Mesendoderm (in vitro differentiated cells): ENCODE measurements at regions not wholly inside any gene's neighbourhood (a gene's known extent, or its start where the extent isn't known, plus 50 kb on each side); places are given as distances from the start of the nearest gene placed in this dataset.

Experiments used
- DNase-seq: peaks from one replicate; pipeline ENCODE4 v3.0.0; 2013
- H2AK5ac ChIP-seq: 2 replicates; pipeline ENCODE4 v1.6.1; 2013; ENCODE audit warnings: low read length, inconsistent platforms
- H2BK120ac ChIP-seq: 2 replicates; pipeline ENCODE4 v1.6.1; 2013; ENCODE audit warnings: low read depth, mild to moderate bottlenecking, low read length, moderate library complexity, mixed read lengths
- H2BK15ac ChIP-seq: replicated peaks from 2 replicates; pipeline ENCODE4 v1.6.1; 2013; ENCODE audit warnings: low read depth, mild to moderate bottlenecking, moderate library complexity
- H2BK5ac ChIP-seq: 2 replicates; pipeline ENCODE4 v1.6.1; 2013; ENCODE audit warnings: low read length, inconsistent platforms
- H3K18ac ChIP-seq: 2 replicates; pipeline ENCODE4 v1.6.1; 2013; ENCODE audit warnings: mild to moderate bottlenecking, low read length, mixed read lengths
- H3K23ac ChIP-seq: one replicate; pipeline ENCODE4 v1.6.1; 2013; ENCODE audit warnings: low read length
- H3K27ac ChIP-seq: 2 replicates; pipeline ENCODE4 v1.5.1; 2013; ENCODE audit warnings: low read depth, mild to moderate bottlenecking, inconsistent platforms, low read length, moderate library complexity
- H3K27me3 ChIP-seq: 2 replicates; pipeline ENCODE4 v1.6.1; 2013; ENCODE audit warnings: low read length, control low read depth, mild to moderate bottlenecking, inconsistent platforms; ENCODE audit not compliant: insufficient read depth, poor library complexity
- H3K36me3 ChIP-seq: 2 replicates; pipeline ENCODE4 v1.6.1; 2013; ENCODE audit warnings: low read length, inconsistent platforms; ENCODE audit not compliant: control insufficient read depth, insufficient read depth
- H3K4ac ChIP-seq: one replicate; pipeline ENCODE4 v1.6.1; 2013; ENCODE audit warnings: low read depth, mild to moderate bottlenecking, low read length, moderate library complexity
- H3K4me1 ChIP-seq: 2 replicates; pipeline ENCODE4 v1.6.1; 2013; ENCODE audit warnings: low read depth, low read length, inconsistent platforms; ENCODE audit not compliant: control insufficient read depth
- H3K4me2 ChIP-seq: 2 replicates; pipeline ENCODE4 v1.6.1; 2013; ENCODE audit warnings: low read length
- H3K4me3 ChIP-seq: 2 replicates; pipeline ENCODE4 v1.5.1; 2013; ENCODE audit warnings: mild to moderate bottlenecking, low read length
- H3K56ac ChIP-seq: one replicate; pipeline ENCODE4 v1.6.1; 2013; ENCODE audit warnings: low read length
- H3K79me1 ChIP-seq: 2 replicates; pipeline ENCODE4 v1.6.1; 2013; ENCODE audit warnings: low read length, inconsistent platforms
- H3K79me2 ChIP-seq: 2 replicates; pipeline ENCODE4 v1.6.1; 2013; ENCODE audit warnings: mild to moderate bottlenecking, low read length; ENCODE audit not compliant: control insufficient read depth, insufficient read depth
- H3K9ac ChIP-seq: 2 replicates; pipeline ENCODE4 v1.6.1; 2013; ENCODE audit warnings: low read length, inconsistent platforms
- H4K5ac ChIP-seq: one replicate; pipeline ENCODE4 v1.6.1; 2013; ENCODE audit warnings: low read length
- H4K8ac ChIP-seq: one replicate; pipeline ENCODE4 v1.6.1; 2013; ENCODE audit warnings: low read depth, mild to moderate bottlenecking, control low read depth, low read length, moderate library complexity
- WGBS: extraction: QIAGEN DNeasy Blood & Tissue Kit; methylation state at CpG from one replicate; pipeline ENCODE4 v1.1.7; 2013; ENCODE audit warnings: low lambda C conversion rate, missing lambda C conversion rate; ENCODE audit not compliant: insufficient coverage; ENCODE audit errors: extremely low coverage; 5-methylcytosine and 5-hydroxymethylcytosine counted together

DNA sequence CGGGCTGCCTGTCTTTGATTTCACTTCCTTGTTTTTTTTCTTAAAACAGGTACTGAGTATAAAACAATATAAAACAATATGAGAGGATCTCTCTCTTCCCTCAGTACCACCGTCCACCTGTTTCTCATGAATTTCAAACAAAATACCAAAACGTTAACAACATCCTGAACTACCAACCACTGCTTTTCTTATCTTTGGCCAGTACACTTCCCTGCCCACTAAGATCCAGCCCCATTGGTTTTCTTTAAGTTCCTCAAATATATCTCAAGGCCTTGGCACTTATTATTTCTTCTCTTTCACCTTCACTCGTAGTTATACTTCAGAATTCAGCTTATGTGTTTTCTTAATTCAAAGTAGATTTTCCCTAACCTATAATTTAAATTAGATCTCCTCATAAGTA is 370.2 kb upstream of the GRIA3 start:
- H2BK15ac ChIP-seq, result no peak overlapping the region
- H2BK120ac ChIP-seq, result no peak overlapping the region
- no peak overlapping the region for H3K18ac ChIP-seq
- H3K79me2 ChIP-seq, result no peaks in the 10 kb centered on the region
- no peak overlapping the region for H3K9ac ChIP-seq
- DNase-seq, result no peak
- no peak overlapping the region for H3K4me2 ChIP-seq
- H4K5ac ChIP-seq, result no peak overlapping the region
- H2AK5ac ChIP-seq, result no peak overlapping the region
- H3K27me3 ChIP-seq, result no peaks in the 10 kb centered on the region
- no CpG with 5 or more reads among the region's 4 CpGs for WGBS
- H3K4ac ChIP-seq, result no peak overlapping the region
- no peak overlapping the region for H3K27ac ChIP-seq
- no peak overlapping the region for H3K23ac ChIP-seq
- H2BK5ac ChIP-seq, result no peak overlapping the region
- no peak overlapping the region for H3K4me3 ChIP-seq
- no peaks in the 10 kb centered on the region for H3K36me3 ChIP-seq
- no peak overlapping the region for H4K8ac ChIP-seq
- no peak overlapping the region for H3K56ac ChIP-seq
- H3K4me1 ChIP-seq, result no peaks in the 10 kb centered on the region
- H3K79me1 ChIP-seq, result no peaks in the 10 kb centered on the region

DNA sequence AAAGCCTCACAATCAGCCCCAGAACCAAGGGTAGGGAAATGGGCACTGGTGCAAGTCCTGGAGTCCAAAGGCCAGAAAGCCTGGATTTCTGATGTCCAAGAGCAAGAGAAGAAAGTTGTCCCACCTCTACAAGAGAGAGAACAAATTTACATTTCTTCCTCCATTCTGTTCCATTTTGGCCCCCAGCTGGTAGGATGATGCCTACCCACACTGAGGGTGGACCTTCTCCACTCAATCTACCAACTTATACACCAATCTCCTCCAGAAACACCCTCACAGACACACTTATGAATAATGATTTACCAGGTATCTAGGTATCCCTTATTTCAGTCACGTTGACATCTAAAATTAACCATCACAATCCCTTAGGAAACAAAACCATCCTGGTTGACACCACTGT is 367.8 kb upstream of the GRIA3 start:
- no peak overlapping the region for H3K23ac ChIP-seq

DNA sequence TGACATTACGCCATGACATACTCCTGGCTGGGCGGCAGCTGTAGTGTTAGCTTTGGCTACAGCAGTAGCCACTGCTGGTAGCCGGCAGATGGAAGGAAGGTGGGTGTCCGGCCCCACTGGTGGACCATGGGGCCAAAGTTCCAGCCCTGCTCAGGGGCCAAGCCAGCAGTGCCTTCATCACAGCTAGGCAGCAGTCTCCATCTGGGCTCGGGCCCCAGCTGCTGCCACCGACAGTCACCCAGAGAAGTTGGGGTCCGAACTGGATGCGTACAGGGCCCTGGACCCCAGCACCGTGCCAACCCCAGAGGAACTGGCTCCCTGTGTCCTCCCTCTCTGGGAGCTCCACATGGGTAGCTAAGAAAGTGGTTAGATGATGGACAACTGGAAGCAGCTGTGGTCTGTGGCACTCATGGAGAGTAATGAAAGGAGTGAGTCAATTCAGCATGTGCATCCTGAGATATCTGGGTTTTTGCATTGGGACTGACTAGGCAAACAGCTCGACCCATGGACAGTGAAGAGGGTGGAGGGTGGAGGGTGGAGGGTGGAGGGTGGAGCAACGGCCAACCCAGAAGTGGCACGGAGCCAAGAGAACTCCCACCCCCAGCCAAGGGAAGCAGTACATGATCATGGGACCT is 366.6 kb upstream of the GRIA3 start:
- Histone ChIP-seq H3K23ac (no peak overlapping the region), H2BK120ac (no peak overlapping the region), H3K56ac (no peak overlapping the region), H3K4me2 (no peak overlapping the region), H4K5ac (no peak overlapping the region), H2AK5ac (no peak overlapping the region), H2BK5ac (no peak overlapping the region), H3K4me1 (no peaks in the 10 kb centered on the region), H3K9ac (no peak overlapping the region), H3K79me2 (no peaks in the 10 kb centered on the region), H3K27me3 (no peaks in the 10 kb centered on the region), H2BK15ac (no peak overlapping the region), H3K36me3 (no peaks in the 10 kb centered on the region), H3K79me1 (no peaks in the 10 kb centered on the region), H4K8ac (no peak overlapping the region), H3K18ac (no peak overlapping the region), H3K27ac (no peak overlapping the region), H3K4me3 (no peak overlapping the region), H3K4ac (no peak overlapping the region)
- WGBS, result no CpG with 5 or more reads among the region's 12 CpGs
- DNase-seq, result no peak

More for the DNA sequence above, 367.8 kb upstream of the GRIA3 start:
- Histone ChIP-seq H2BK5ac (no peak overlapping the region), H2BK15ac (no peak overlapping the region), H3K79me2 (no peaks in the 10 kb centered on the region), H4K8ac (no peak overlapping the region), H3K4ac (no peak overlapping the region), H3K4me3 (no peak overlapping the region), H3K9ac (no peak overlapping the region), H3K27me3 (no peaks in the 10 kb centered on the region), H3K18ac (no peak overlapping the region), H3K56ac (no peak overlapping the region), H3K27ac (no peak overlapping the region), H2AK5ac (no peak overlapping the region), H3K36me3 (no peaks in the 10 kb centered on the region), H4K5ac (no peak overlapping the region), H3K4me1 (no peaks in the 10 kb centered on the region), H3K4me2 (no peak overlapping the region), H3K79me1 (no peaks in the 10 kb centered on the region), H2BK120ac (no peak overlapping the region)
- DNase-seq, result no peak
- WGBS, result no CpG with 5 or more reads among the region's 1 CpG

DNA sequence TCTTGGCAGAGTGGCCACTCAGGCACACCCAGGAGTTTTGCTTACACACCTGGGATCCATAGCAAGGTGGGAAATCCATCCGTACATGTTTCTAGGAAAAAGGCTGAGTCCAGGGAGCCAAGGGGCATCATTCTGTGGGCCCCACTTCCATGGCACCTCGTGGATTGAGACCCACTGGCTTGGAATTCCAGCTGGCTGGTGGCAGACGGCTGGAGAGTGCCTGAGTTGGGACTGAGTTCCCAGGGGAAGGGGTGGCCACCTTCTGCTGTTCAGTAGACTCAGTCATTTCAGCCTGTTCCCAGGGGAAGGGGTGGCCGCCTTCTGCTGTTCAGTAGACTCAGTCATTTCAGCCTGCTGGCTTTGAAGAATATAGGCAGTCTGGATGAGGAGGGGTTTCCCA is 366.0 kb upstream of the GRIA3 start:
- H3K4me1 ChIP-seq, result no peaks in the 10 kb centered on the region
- H2BK5ac ChIP-seq, result no peak overlapping the region
- no peak overlapping the region for H3K9ac ChIP-seq
- H3K79me1 ChIP-seq, result no peaks in the 10 kb centered on the region
- H3K56ac ChIP-seq, result no peak overlapping the region
- no peaks in the 10 kb centered on the region for H3K79me2 ChIP-seq
- H2BK15ac ChIP-seq, result no peak overlapping the region
- no peaks in the 10 kb centered on the region for H3K36me3 ChIP-seq
- H3K23ac ChIP-seq, result no peak overlapping the region
- no peak overlapping the region for H3K4ac ChIP-seq
- no CpG with 5 or more reads among the region's 4 CpGs for WGBS
- H3K27me3 ChIP-seq, result no peaks in the 10 kb centered on the region
- H3K27ac ChIP-seq, result no peak overlapping the region
- H2BK120ac ChIP-seq, result no peak overlapping the region
- no peak overlapping the region for H3K4me2 ChIP-seq
- no peak overlapping the region for H2AK5ac ChIP-seq
- no peak overlapping the region for H4K5ac ChIP-seq
- DNase-seq, result no peak
- no peak overlapping the region for H4K8ac ChIP-seq
- no peak overlapping the region for H3K4me3 ChIP-seq
- no peak overlapping the region for H3K18ac ChIP-seq

DNA sequence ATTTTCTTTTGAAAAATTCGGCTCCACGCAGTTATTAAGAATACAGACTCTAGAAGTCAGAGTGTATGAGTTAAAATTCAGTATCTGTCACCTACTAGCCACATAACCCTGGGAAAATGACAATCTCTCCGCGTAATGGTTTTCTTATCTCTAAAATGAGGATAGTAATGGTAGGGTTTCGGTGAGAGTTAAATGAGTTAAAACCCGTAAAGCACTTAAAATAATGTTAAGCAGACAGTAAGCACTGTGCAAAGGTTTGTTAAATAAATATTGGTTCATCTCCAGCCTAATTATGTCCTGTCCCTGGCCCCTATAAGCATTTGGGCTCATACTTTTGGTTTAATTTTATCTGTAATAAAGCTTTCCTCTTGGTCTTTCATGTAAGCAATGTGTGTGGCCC is 350.8 kb upstream of the GRIA3 start:
- Histone ChIP-seq H3K4me2 (no peak overlapping the region), H3K9ac (no peak overlapping the region), H3K56ac (no peak overlapping the region), H3K23ac (no peak overlapping the region), H4K5ac (no peak overlapping the region), H2AK5ac (no peak overlapping the region), H3K36me3 (no peaks in the 10 kb centered on the region), H4K8ac (no peak overlapping the region), H3K79me1 (no peaks in the 10 kb centered on the region), H3K4me3 (no peak overlapping the region), H3K4ac (no peak overlapping the region), H2BK120ac (no peak overlapping the region), H3K27me3 (no peaks in the 10 kb centered on the region), H2BK15ac (no peak overlapping the region), H3K18ac (no peak overlapping the region), H3K27ac (no peak overlapping the region), H3K4me1 (no peaks in the 10 kb centered on the region), H2BK5ac (no peak overlapping the region), H3K79me2 (no peaks in the 10 kb centered on the region)
- no CpG with 5 or more reads among the region's 6 CpGs for WGBS
- DNase-seq, result no peak

DNA sequence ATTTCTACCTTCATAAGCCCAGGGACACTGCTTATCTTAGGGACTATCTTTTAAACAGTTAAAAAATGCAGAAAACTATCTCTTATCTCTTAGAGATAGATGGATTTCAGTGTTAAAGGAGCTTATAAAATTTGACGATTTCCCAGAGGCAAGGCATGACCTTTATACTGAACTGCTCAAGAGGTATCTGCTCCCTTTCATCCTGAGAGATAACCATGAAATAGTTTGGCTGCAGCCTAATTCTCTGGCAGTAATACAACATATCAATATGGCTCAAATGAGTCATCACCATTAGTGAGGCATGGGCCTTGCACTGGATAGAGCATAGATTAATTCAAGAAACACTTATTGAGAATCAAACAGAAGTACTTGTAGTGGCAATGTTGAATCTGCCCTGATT is 348.2 kb upstream of the GRIA3 start:
- no peaks in the 10 kb centered on the region for H3K4me1 ChIP-seq
- H2AK5ac ChIP-seq, result no peak overlapping the region
- no peak overlapping the region for H3K18ac ChIP-seq
- no peak overlapping the region for H3K4me2 ChIP-seq
- H3K56ac ChIP-seq, result no peak overlapping the region
- no peak overlapping the region for H3K4ac ChIP-seq
- no peak overlapping the region for H2BK120ac ChIP-seq
- no peaks in the 10 kb centered on the region for H3K79me2 ChIP-seq
- DNase-seq, result no peak
- WGBS, result no CpG with 5 or more reads among the region's 1 CpG
- H2BK5ac ChIP-seq, result no peak overlapping the region
- no peak overlapping the region for H2BK15ac ChIP-seq
- no peak overlapping the region for H3K27ac ChIP-seq
- no peaks in the 10 kb centered on the region for H3K79me1 ChIP-seq
- no peaks in the 10 kb centered on the region for H3K27me3 ChIP-seq
- H3K23ac ChIP-seq, result no peak overlapping the region
- H3K36me3 ChIP-seq, result no peaks in the 10 kb centered on the region
- H3K4me3 ChIP-seq, result no peak overlapping the region
- H4K8ac ChIP-seq, result no peak overlapping the region
- H3K9ac ChIP-seq, result no peak overlapping the region
- H4K5ac ChIP-seq, result no peak overlapping the region
